GM18909 (cell line): ENCODE measurements at regions not wholly inside any gene's neighbourhood (a gene's known extent, or its start where the extent isn't known, plus 50 kb on each side); places are given as distances from the start of the nearest gene placed in this dataset.

Experiments used
- ATAC-seq: cut with Tn5 transposase; IDR thresholded peaks from one replicate; pipeline ENCODE4 v1.9.1; 2021; ENCODE audit warnings: mild to moderate bottlenecking; ENCODE audit not compliant: unreplicated experiment, poor library complexity

- ATAC-seq, result no peak
Measured at GRCh38 chr21:26784974-26785373, 60.2 kb downstream of the ADAMTS1 start.

DNA sequence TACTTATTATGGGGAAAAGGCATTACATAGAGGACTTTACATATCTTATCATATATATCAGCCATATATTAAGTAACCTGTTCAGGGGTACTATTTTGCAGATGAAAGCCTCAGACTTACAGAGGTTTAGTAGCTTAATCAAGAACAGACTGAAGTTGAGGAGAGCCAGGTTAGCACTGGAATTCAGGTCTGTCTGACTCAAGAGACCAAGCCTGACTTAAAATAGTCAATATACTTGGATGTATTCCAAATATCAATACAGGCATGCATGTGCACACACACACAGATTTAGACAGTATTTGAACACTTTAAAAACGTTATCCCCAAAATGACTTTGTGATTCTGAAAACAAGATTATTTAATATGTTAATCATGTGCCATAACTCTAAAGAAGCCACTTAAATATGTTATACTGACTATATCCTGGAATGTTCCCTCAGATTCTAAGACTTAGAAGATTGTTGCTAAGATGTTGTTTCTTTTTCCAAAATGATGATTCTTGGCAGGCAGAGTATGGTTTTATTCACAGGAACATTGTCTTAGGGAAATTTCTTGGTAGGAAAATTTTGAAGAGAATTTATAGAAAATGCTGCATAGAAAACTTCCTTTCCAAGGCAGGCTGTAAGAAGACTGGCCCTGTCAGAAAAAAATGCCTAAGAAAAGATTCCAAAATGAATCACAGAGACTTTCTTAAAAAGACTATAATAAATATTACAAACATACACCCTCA is 61.6 kb downstream of the ADAMTS1 start:
- no peak for ATAC-seq

GRCh38 chr21:26782747-26783146 is 62.5 kb downstream of the ADAMTS1 start:
- no peak for ATAC-seq

- ATAC-seq, result no peak
Measured at GRCh38 chr21:26782331-26782730, 62.9 kb downstream of the ADAMTS1 start.

GRCh38 chr21:26781331-26781730 is 63.9 kb downstream of the ADAMTS1 start:
- ATAC-seq, result no peak

GRCh38 chr21:26777166-26777565 is 68.0 kb downstream of the ADAMTS1 start:
- ATAC-seq, result no peak

GRCh38 chr21:26776310-26777021 is 68.7 kb downstream of the ADAMTS1 start:
- no peak for ATAC-seq

GRCh38 chr21:26773058-26773457 is 72.2 kb downstream of the ADAMTS1 start:
- no peak for ATAC-seq

GRCh38 chr21:26769613-26770188 is 75.5 kb downstream of the ADAMTS1 start:
- ATAC-seq, result no peak

GRCh38 chr21:26766826-26767325 is 78.3 kb downstream of the ADAMTS1 start:
- no peak for ATAC-seq

DNA sequence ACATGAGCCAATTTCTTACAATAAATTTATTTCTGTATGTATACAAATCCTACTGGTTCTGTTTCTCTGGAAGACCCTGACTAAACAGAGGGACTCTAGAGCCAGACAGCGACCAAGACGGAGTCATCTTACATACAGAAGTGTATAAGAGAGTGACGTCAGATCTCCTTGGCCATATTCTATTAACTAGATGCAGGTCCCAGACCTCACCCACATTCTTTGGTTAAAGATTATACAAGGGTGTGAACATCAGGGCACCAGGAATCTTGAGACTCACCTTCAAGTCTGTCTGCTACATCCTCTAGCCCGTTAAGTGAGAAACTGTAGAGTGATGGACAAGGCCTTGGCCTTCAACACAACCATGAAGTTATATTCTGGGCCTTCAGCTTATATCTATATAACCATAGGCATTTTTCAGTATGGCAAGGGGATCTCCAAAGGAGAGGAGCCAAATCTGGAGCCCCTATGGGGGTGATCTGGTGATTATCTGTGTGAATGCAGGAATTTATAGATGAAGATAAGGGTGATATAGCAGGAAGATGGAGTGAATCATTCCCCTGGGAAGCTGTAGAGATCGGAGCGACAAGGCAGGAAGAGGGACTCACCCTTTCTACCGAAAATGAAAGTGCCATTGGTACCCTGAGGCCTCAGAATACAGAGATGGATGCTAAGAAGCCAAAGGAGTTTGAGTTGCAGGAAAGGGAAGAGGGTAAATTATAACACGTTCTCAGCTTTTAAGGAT is 83.9 kb downstream of the ADAMTS1 start:
- no peak for ATAC-seq

DNA sequence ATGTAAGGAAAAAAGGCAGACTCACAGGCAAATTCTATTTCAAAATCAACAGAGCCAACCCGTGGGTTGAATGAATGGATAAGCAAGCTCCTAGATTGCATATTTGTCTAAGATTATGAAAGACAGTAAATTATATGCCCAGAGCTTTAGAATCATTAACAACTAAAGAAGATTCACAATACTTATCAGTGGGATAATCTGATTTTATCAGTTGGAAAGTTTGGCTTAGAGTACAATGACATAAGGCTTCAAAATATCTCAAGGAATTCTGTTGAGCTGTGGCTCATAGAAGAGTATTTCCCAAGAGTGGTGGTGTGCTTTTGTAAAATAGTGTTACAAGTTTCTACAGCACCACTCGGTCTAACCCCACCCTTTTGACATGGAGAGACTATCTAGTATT is 85.5 kb downstream of the ADAMTS1 start:
- ATAC-seq, result no peak

- ATAC-seq, result no peak
Measured at GRCh38 chr21:26758083-26758880, 86.9 kb downstream of the ADAMTS1 start.

DNA sequence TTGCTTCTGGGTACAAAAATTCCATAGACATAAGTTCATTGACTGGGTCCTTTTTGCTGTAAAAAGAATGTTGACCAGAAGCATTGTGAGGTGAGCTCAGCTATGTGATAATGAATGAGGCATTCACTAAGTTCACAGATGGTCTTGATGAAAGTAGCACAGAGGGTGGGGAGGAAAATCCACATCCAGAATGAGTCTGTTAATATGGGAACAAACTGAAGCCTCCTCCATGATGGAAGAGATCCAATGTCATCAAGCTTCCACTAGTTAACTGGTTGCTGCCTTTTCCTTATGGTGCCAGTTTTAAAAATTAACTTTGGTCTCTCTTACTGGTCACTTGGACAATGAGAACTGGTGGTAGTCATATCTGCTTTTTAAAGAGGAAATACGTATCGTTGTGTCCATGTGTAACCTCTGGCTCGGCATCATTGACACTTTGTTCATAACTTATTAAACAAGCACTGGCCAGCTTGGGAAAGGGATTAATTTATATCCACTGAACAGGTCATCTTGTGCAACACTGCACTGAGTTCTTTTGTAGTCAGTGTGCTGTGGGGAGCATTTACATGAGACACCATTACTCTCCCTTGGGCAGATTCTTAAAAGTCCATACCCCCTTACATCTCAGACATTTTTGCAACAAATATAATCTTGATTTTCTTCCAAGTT is 88.6 kb downstream of the ADAMTS1 start:
- no peak for ATAC-seq

- ATAC-seq, result no peak
Measured at GRCh38 chr21:26754853-26755252, 90.4 kb downstream of the ADAMTS1 start.

DNA sequence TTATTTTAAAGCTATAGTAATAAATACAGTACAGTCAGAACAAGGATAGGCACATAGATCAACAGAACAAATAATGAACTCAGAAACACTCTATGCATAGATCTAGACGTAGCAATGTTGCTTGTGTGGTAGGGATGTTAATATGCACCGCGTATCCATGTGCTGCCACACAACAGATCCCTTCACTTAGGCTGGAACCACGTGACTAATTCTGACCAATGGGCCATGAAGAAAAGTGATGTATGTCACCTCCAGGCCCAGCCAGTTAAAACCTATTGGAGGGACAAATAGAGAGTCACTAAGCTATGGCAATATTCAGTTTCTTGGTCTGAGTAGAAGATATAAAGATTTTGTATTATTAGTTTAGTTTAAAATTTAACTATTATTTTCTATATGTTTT is 91.4 kb downstream of the ADAMTS1 start:
- ATAC-seq, result no peak

- no peak for ATAC-seq
Measured at GRCh38 chr21:26752849-26753248, 92.4 kb downstream of the ADAMTS1 start.

- no peak for ATAC-seq
Measured at GRCh38 chr21:26751305-26751704, 93.9 kb downstream of the ADAMTS1 start.

DNA sequence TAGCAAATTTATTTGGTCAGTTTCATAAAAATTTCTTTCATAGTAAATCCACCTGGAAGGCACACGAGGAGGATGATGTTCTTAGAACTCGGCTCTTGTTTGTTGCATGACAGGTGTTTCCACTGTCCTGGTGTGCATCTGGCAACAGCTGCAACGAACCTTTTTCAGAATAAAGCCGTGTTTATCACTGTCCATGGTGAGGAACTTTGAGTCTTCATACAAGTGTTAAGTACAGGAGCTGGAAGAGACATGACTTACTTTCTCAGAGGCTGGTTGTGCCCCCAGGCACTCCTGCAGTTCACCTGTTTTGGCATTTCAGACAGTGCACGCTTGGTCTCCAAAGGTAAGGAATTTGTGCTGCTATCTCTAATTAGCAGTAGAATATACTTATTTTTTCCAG is 97.1 kb downstream of the ADAMTS1 start:
- no peak for ATAC-seq
